Suprapubic skin (tissue), 4 donors: ENCODE measurements at regions not wholly inside any gene's neighbourhood (a gene's known extent, or its start where the extent isn't known, plus 50 kb on each side); places are given as distances from the start of the nearest gene placed in this dataset.

Experiments
- CTCF ChIP-seq, 2 donors: fragments of 200-600 bp in 1 of 2; fragments of 450-650 bp in 1 of 2; sonication (generic) in 1 of 2; IDR thresholded peaks; one replicate each; pipeline ENCODE4 v1.5.1; 2016 to 2019; ENCODE audit warnings: antibody characterized with exemption in 2 of 2, mild to moderate bottlenecking in 1 of 2, moderate library complexity in 1 of 2
- EP300 ChIP-seq: sonication (generic); formaldehyde crosslinking; IDR thresholded peaks from one replicate; pipeline ENCODE4 v1.6.1; 2017; ENCODE audit warnings: antibody characterized with exemption
- POLR2A ChIP-seq, 2 donors: fragments of 450-650 bp; IDR thresholded peaks; one replicate each; pipeline ENCODE4 v1.6.1; 2017; ENCODE audit warnings: antibody characterized with exemption in 2 of 2, mild to moderate bottlenecking in 2 of 2, moderate library complexity in 2 of 2
- POLR2AphosphoS5 ChIP-seq, 3 donors: sonication (generic); formaldehyde crosslinking; IDR thresholded peaks; one replicate each; pipeline ENCODE4 v1.6.1; 2017; ENCODE audit warnings: antibody characterized with exemption in 3 of 3

GRCh38 chr5:17067657-17068392, 131.7 kb upstream of the MYO10 start:
- no peak for TF ChIP-seq CTCF (IDR thresholded peaks at IDR 0.05)
- TF ChIP-seq POLR2A (IDR thresholded peaks at IDR 0.05): no peak
- TF ChIP-seq POLR2AphosphoS5 (IDR thresholded peaks at IDR 0.05): no peak
- no peak for TF ChIP-seq EP300
